Peyer's patch (tissue), 4 donors: ENCODE measurements at regions not wholly inside any gene's neighbourhood (a gene's known extent, or its start where the extent isn't known, plus 50 kb on each side); places are given as distances from the start of the nearest gene placed in this dataset.
"Not testable (repeated sequence)": the region's sequence is repeated elsewhere in the genome, so short reads cannot be mapped to it uniquely, and the experiment has no call there.

Experiments
- DNase-seq, 3 donors: peaks; one replicate each; pipeline ENCODE4 v3.0.0-alpha.2; 2017 to 2019
- H3K27ac ChIP-seq, 4 donors: fragments of 200-600 bp; sonication (generic); one replicate each; pipeline ENCODE4 v1.5.1; 2016 to 2019
- H3K27me3 ChIP-seq, 2 donors: fragments of 200-600 bp; sonication (generic); one replicate each; pipeline ENCODE4 v1.5.1; 2019
- H3K36me3 ChIP-seq, 3 donors: fragments of 200-600 bp; sonication (generic); one replicate each; pipeline ENCODE4 v1.5.1; 2016 to 2019
- H3K4me1 ChIP-seq, 4 donors: fragments of 200-600 bp; sonication (generic); one replicate each; pipeline ENCODE4 v1.5.1; 2016 to 2019
- H3K4me3 ChIP-seq, 4 donors: fragments of 200-600 bp; sonication (generic); 1 replicate in 3 of 4; 2 replicates in 1 of 4; pipeline ENCODE4 v1.5.1; 2016 to 2019; ENCODE audit warnings: mild to moderate bottlenecking in 1 of 4
- H3K9me3 ChIP-seq, 4 donors: fragments of 200-600 bp; sonication (generic); one replicate each; pipeline ENCODE4 v1.5.1; 2016 to 2019; ENCODE audit warnings: mild to moderate bottlenecking in 1 of 4
- POLR2A ChIP-seq, 2 donors: fragments of 450-650 bp; IDR thresholded peaks; one replicate each; pipeline ENCODE4 v1.5.1; 2017; ENCODE audit warnings: antibody characterized with exemption in 2 of 2, mild to moderate bottlenecking in 2 of 2, moderate library complexity in 2 of 2
- TF ChIP-seq, protein P1 (sequence below), 6 experiments: fragments of 450-650 bp in 4 of 6; fragments of 200-600 bp in 2 of 6; sonication (generic) in 1 of 6; IDR thresholded peaks; one replicate each; pipeline ENCODE4 v1.5.1; 2017 to 2019; ENCODE audit warnings: antibody characterized with exemption in 6 of 6, mild to moderate bottlenecking in 3 of 6, moderate library complexity in 1 of 6

GRCh38 chr2:22450831-22451230 lies 934.1 kb upstream of the KLHL29 start:
- TF ChIP-seq, protein P1, sequence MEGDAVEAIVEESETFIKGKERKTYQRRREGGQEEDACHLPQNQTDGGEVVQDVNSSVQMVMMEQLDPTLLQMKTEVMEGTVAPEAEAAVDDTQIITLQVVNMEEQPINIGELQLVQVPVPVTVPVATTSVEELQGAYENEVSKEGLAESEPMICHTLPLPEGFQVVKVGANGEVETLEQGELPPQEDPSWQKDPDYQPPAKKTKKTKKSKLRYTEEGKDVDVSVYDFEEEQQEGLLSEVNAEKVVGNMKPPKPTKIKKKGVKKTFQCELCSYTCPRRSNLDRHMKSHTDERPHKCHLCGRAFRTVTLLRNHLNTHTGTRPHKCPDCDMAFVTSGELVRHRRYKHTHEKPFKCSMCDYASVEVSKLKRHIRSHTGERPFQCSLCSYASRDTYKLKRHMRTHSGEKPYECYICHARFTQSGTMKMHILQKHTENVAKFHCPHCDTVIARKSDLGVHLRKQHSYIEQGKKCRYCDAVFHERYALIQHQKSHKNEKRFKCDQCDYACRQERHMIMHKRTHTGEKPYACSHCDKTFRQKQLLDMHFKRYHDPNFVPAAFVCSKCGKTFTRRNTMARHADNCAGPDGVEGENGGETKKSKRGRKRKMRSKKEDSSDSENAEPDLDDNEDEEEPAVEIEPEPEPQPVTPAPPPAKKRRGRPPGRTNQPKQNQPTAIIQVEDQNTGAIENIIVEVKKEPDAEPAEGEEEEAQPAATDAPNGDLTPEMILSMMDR (IDR thresholded peaks at IDR 0.05): no peak
- TF ChIP-seq POLR2A (IDR thresholded peaks at IDR 0.05): no peak
- Histone ChIP-seq H3K4me1 (no peaks in the 10 kb centered on the region), H3K9me3 (no peaks in the 10 kb centered on the region), H3K36me3 (no peaks in the 10 kb centered on the region), H3K27me3 (no peaks in the 10 kb centered on the region), H3K4me3 (no peak overlapping the region), H3K27ac (no peak overlapping the region)
- DNase-seq: no peak

- no peaks in the 10 kb centered on the region for H3K9me3 ChIP-seq
- H3K27ac ChIP-seq: no peak overlapping the region
- H3K36me3 ChIP-seq: no peaks in the 10 kb centered on the region
- H3K27me3 ChIP-seq: no peaks in the 10 kb centered on the region
- no peaks in the 10 kb centered on the region for H3K4me1 ChIP-seq
- TF ChIP-seq, protein P1 (IDR thresholded peaks at IDR 0.05): no peak
- TF ChIP-seq POLR2A (IDR thresholded peaks at IDR 0.05): no peak
- no peak overlapping the region for H3K4me3 ChIP-seq
- DNase-seq: no peak
Observed at GRCh38 chr2:22454826-22455485, 930.0 kb upstream of the KLHL29 start.

GRCh38 chr2:22458440-22458839 lies 926.5 kb upstream of the KLHL29 start:
- DNase-seq: no peak
- Histone ChIP-seq H3K27me3 (no peaks in the 10 kb centered on the region), H3K9me3 (no peaks in the 10 kb centered on the region), H3K27ac (no peak overlapping the region), H3K4me3 (no peak overlapping the region), H3K4me1 (no peaks in the 10 kb centered on the region), H3K36me3 (no peaks in the 10 kb centered on the region)
- TF ChIP-seq, protein P1 (IDR thresholded peaks at IDR 0.05): no peak
- TF ChIP-seq POLR2A (IDR thresholded peaks at IDR 0.05): no peak

GRCh38 chr2:22475103-22475502 lies 909.9 kb upstream of the KLHL29 start:
- H3K4me1 ChIP-seq, H3K9me3 ChIP-seq, H3K27me3 ChIP-seq, H3K27ac ChIP-seq, H3K4me3 ChIP-seq, DNase-seq, H3K36me3 ChIP-seq: not testable (repeated sequence)

DNA sequence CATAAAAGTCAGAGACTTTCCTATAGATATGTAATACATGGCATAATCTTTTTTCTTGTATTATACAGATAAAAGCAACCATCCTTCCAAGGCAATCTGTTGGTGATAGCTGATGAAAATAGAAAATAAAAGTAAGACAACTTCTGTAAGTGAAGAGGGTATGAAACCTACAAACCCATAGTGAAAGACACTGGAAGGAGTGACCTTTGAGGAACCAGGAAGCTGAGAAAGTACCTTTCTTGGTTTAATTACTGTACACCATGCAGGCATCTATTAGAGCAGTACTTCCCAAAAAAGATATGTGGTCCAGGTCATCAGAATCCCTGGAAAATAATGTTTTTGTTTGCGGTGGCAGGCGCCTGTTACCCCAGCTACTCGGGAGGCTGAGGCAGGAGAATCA lies 906.6 kb upstream of the KLHL29 start:
- H3K36me3 ChIP-seq: no peaks in the 10 kb centered on the region
- DNase-seq: no peak
- H3K27ac ChIP-seq: no peak overlapping the region
- H3K27me3 ChIP-seq: no peaks in the 10 kb centered on the region
- H3K4me3 ChIP-seq: no peak overlapping the region
- TF ChIP-seq, protein P1 (IDR thresholded peaks at IDR 0.05): no peak
- TF ChIP-seq POLR2A (IDR thresholded peaks at IDR 0.05): no peak
- H3K9me3 ChIP-seq: no peaks in the 10 kb centered on the region
- H3K4me1 ChIP-seq: no peaks in the 10 kb centered on the region

- no peak for DNase-seq
- H3K27ac ChIP-seq: no peak overlapping the region
- TF ChIP-seq, protein P1 (IDR thresholded peaks at IDR 0.05): no peak
- TF ChIP-seq POLR2A (IDR thresholded peaks at IDR 0.05): no peak
Observed at GRCh38 chr2:22481486-22482259, 903.3 kb upstream of the KLHL29 start.

More at GRCh38 chr2:22481486-22482259, 903.3 kb upstream of the KLHL29 start:
- no peaks in the 10 kb centered on the region for H3K9me3 ChIP-seq
- no peak overlapping the region for H3K4me3 ChIP-seq
- no peaks in the 10 kb centered on the region for H3K27me3 ChIP-seq
- no peaks in the 10 kb centered on the region for H3K4me1 ChIP-seq
- no peaks in the 10 kb centered on the region for H3K36me3 ChIP-seq
